ENCODE measurements at regions not wholly inside any gene's neighbourhood (a gene's known extent, or its start where the extent isn't known, plus 50 kb on each side); places are given as distances from the start of the nearest gene placed in this dataset.

GRCh38 chr12:115132145-115132544 lies 448.2 kb upstream of the TBX3 start:
- no peak for TF ChIP-seq CTCF (conservative IDR thresholded peaks at IDR 0.05)
- no peak overlapping the region for H3K27ac ChIP-seq

- no peak for TF ChIP-seq CTCF (conservative IDR thresholded peaks at IDR 0.05)
- no peak overlapping the region for H3K27ac ChIP-seq
These were observed 445.8 kb upstream of the TBX3 start for GRCh38 chr12:115129727-115130126.

- no peak for TF ChIP-seq CTCF (conservative IDR thresholded peaks at IDR 0.05)
- H3K27ac ChIP-seq, result no peak overlapping the region
These were observed 437.1 kb upstream of the TBX3 start for GRCh38 chr12:115121053-115121452.

- no peak overlapping the region for H3K27ac ChIP-seq
- TF ChIP-seq CTCF (conservative IDR thresholded peaks at IDR 0.05), result no peak
These were observed 434.3 kb upstream of the TBX3 start for GRCh38 chr12:115118177-115118724.

GRCh38 chr12:115114140-115114539 lies 430.2 kb upstream of the TBX3 start:
- no peak overlapping the region for H3K27ac ChIP-seq

GRCh38 chr12:115109863-115110262 lies 425.9 kb upstream of the TBX3 start:
- TF ChIP-seq CTCF (conservative IDR thresholded peaks at IDR 0.05), result no peak
- H3K27ac ChIP-seq, result no peak overlapping the region

More at GRCh38 chr12:115114140-115114539, 430.2 kb upstream of the TBX3 start:
- no peak for TF ChIP-seq CTCF (conservative IDR thresholded peaks at IDR 0.05)

- no peak overlapping the region for H3K27ac ChIP-seq
- TF ChIP-seq CTCF (conservative IDR thresholded peaks at IDR 0.05), result no peak
These were observed 424.4 kb upstream of the TBX3 start for GRCh38 chr12:115108129-115109100.
